Activated naive CD4-positive, alpha-beta T cell treated with anti-CD3 and anti-CD28 coated beads for 36 hours (primary cell): ENCODE measurements at regions not wholly inside any gene's neighbourhood (a gene's known extent, or its start where the extent isn't known, plus 50 kb on each side); places are given as distances from the start of the nearest gene placed in this dataset.

ENCODE experiments used
- CTCF ChIA-PET: fragments of 350-600 bp; sonication (Branson Sonifier 250); formaldehyde crosslinking; loops from one replicate; lab custom pipeline; 2021; ENCODE audit warnings: antibody characterized with exemption; lab: Charles Lee
- DNase-seq: peaks from one replicate; pipeline ENCODE4 v3.0.0-alpha.2; 2020
- H3K27ac Mint-ChIP-seq: one replicate; pipeline ENCODE4 v1.8.0; 2021; ENCODE audit warnings: mild to moderate bottlenecking, mixed read lengths
- H3K27me3 Mint-ChIP-seq: one replicate; pipeline ENCODE4 v1.8.0; 2021; ENCODE audit warnings: low read depth, mixed read lengths
- H3K36me3 Mint-ChIP-seq: one replicate; pipeline ENCODE4 v1.8.0; 2021; ENCODE audit warnings: low read depth, mixed read lengths
- H3K4me1 Mint-ChIP-seq: one replicate; pipeline ENCODE4 v1.8.0; 2021; ENCODE audit warnings: low read depth, mixed read lengths
- H3K4me3 Mint-ChIP-seq: one replicate; pipeline ENCODE4 v1.8.0; 2021; ENCODE audit warnings: mild to moderate bottlenecking, moderate library complexity, mixed read lengths
- H3K9me3 Mint-ChIP-seq: one replicate; pipeline ENCODE4 v1.8.0; 2021; ENCODE audit warnings: mixed read lengths
- intact Hi-C: fragments of 100-400 bp; cut with micrococcal nuclease; formaldehyde crosslinking; loops from one replicate; pipeline ENCODE4 v1.15.1; 2023

GRCh38 chr7:41910940-41911600 is 208.2 kb upstream of the INHBA start:
- peaks cover 18% of the 10 kb centered on the region for H3K27me3 Mint-ChIP-seq
- no peak overlapping the region for H3K27ac Mint-ChIP-seq
- no peaks in the 10 kb centered on the region for H3K36me3 Mint-ChIP-seq
- CTCF ChIA-PET, result no interaction called here
- DNase-seq, result no peak
- no peaks in the 10 kb centered on the region for H3K9me3 Mint-ChIP-seq
- intact Hi-C loops, result no loop called here
- H3K4me1 Mint-ChIP-seq, result peaks cover 8% of the 10 kb centered on the region
- H3K4me3 Mint-ChIP-seq, result no peak overlapping the region

DNA sequence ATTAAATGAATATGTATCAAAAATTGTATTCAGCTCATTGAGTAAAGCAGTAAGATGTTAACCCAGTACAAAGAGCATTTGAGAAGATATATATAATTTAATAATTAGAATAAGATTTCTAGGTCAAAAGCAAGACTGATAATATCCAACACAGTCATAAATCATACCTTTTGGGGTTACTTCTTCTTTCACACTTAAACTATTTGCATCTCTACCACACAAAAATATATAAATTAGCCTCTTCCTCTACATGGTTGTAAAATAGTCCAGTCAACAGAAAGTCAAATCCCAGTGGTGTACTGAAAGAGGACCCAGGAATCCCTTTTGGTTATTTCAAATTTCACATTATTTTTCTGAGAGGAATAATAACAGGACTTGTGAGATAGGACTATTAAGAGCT is 204.6 kb upstream of the INHBA start:
- Mint-ChIP-seq H3K9me3 (peaks cover 4% of the 10 kb centered on the region), H3K27me3 (peaks cover 11% of the 10 kb centered on the region), H3K27ac (no peak overlapping the region), H3K36me3 (no peaks in the 10 kb centered on the region), H3K4me3 (no peak overlapping the region), H3K4me1 (peaks cover 8% of the 10 kb centered on the region)
- no peak for DNase-seq
- intact Hi-C loops, result no loop called here
- CTCF ChIA-PET, result no interaction called here

DNA sequence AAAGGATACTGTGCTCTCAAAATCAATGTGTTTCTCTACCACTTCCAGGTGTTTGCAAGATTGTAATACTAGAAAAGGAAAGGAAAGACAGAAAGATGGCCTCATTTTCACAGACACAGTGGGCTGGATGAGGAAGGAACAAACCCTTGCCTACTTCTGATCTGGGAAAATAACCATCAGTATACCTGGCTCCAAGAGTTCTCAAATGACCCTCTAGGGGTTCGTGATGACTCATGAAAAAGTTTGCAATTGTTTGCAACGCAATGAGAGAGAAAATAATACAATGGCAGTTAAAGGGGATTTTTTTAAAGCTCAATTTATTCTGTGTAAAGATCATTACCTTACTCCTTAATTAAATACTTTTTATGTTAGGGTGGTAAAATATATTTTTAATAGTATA is 197.6 kb upstream of the INHBA start:
- DNase-seq, result no peak
- peaks cover 3% of the 10 kb centered on the region for H3K4me1 Mint-ChIP-seq
- H3K27me3 Mint-ChIP-seq, result peaks cover 27% of the 10 kb centered on the region
- peaks cover 2% of the 10 kb centered on the region for H3K9me3 Mint-ChIP-seq
- no peak overlapping the region for H3K27ac Mint-ChIP-seq
- no peaks in the 10 kb centered on the region for H3K36me3 Mint-ChIP-seq
- CTCF ChIA-PET, result no interaction called here
- H3K4me3 Mint-ChIP-seq, result no peak overlapping the region
- intact Hi-C loops, result no loop called here

GRCh38 chr7:41899823-41900433 is 197.0 kb upstream of the INHBA start:
- intact Hi-C loops, result no loop called here
- Mint-ChIP-seq H3K27me3 (peaks cover 27% of the 10 kb centered on the region), H3K36me3 (no peaks in the 10 kb centered on the region), H3K27ac (no peak overlapping the region), H3K4me1 (peaks cover 3% of the 10 kb centered on the region), H3K4me3 (no peak overlapping the region), H3K9me3 (peaks cover 2% of the 10 kb centered on the region)
- CTCF ChIA-PET, result no interaction called here
- no peak for DNase-seq

DNA sequence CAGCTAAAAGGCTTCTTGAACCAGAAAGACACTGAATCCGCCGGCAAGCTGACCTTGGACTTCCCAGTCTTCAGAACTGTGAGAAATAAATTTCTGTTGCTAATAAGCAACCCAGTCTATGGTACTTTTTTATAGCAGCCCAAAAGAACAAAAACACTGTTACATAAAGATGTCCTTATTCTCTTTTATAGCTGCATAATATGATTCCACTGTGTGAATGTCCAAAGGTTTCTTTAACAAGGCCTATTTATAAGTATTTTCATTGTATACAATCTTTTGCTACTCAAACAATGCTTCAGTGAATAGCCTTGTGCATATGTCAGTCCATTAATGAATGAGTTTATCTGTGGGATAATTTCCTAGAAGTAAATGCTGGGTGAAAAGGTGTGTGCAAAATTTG is 190.8 kb upstream of the INHBA start:
- H3K27me3 Mint-ChIP-seq, result peaks cover 12% of the 10 kb centered on the region
- CTCF ChIA-PET, result no interaction called here
- intact Hi-C loops, result no loop called here
- H3K36me3 Mint-ChIP-seq, result no peaks in the 10 kb centered on the region
- H3K27ac Mint-ChIP-seq, result no peak overlapping the region
- no peak for DNase-seq
- peaks cover 10% of the 10 kb centered on the region for H3K4me1 Mint-ChIP-seq
- no peaks in the 10 kb centered on the region for H3K9me3 Mint-ChIP-seq
- no peak overlapping the region for H3K4me3 Mint-ChIP-seq

GRCh38 chr7:41892356-41893100 is 189.6 kb upstream of the INHBA start:
- Mint-ChIP-seq H3K36me3 (no peaks in the 10 kb centered on the region), H3K4me3 (no peak overlapping the region), H3K9me3 (no peaks in the 10 kb centered on the region), H3K4me1 (peaks cover 13% of the 10 kb centered on the region), H3K27me3 (peaks cover 11% of the 10 kb centered on the region), H3K27ac (no peak overlapping the region)
- CTCF ChIA-PET, result interaction anchor here (0.5 to 1.7 kb wide), 2 partner anchors 25 to 51 kb away, joined by 4 read pairs; no protein-coding TSS in a partner anchor
- intact Hi-C loops, result no loop called here
- no peak for DNase-seq

GRCh38 chr7:41891950-41892349 is 189.1 kb upstream of the INHBA start:
- H3K27ac Mint-ChIP-seq, result no peak overlapping the region
- peaks cover 8% of the 10 kb centered on the region for H3K27me3 Mint-ChIP-seq
- no peaks in the 10 kb centered on the region for H3K9me3 Mint-ChIP-seq
- DNase-seq, result no peak
- no peak overlapping the region for H3K4me3 Mint-ChIP-seq
- intact Hi-C loops, result no loop called here
- CTCF ChIA-PET, result interaction anchor here (0.5 to 1.7 kb wide), 2 partner anchors 25 to 52 kb away, joined by 4 read pairs; no protein-coding TSS in a partner anchor
- H3K4me1 Mint-ChIP-seq, result peaks cover 13% of the 10 kb centered on the region
- H3K36me3 Mint-ChIP-seq, result no peaks in the 10 kb centered on the region

GRCh38 chr7:41890631-41891274 is 187.9 kb upstream of the INHBA start:
- intact Hi-C loops, result no loop called here
- Mint-ChIP-seq H3K4me1 (peaks cover 19% of the 10 kb centered on the region), H3K9me3 (no peaks in the 10 kb centered on the region), H3K27me3 (peaks cover under 1% of the 10 kb centered on the region), H3K36me3 (no peaks in the 10 kb centered on the region), H3K27ac (no peak overlapping the region), H3K4me3 (no peak overlapping the region)
- DNase-seq, result no peak
- CTCF ChIA-PET, result interaction anchor here (0.5 kb wide), 1 partner anchor 48 kb away, joined by 3 read pairs; no protein-coding TSS in a partner anchor

DNA sequence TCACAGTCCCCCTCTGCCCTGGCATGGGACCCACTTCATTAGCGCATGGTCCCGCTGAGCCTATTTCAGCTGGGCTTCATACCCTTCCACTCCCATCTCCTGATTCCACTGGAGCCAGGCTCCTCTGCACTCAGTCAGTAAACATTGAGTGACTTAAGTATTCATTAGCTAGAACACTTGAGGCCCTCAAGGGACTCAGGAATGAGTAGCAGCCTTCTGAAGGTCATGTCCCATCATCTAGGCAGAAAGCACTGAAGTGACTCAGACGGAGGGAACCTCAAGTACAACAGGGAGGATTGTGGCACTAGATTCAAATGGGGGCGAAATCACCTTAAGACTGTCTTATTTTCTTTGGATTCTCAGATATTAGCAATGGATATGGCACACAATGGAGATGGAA is 186.6 kb upstream of the INHBA start:
- H3K36me3 Mint-ChIP-seq, result no peaks in the 10 kb centered on the region

GRCh38 chr7:41889040-41889439 is 186.2 kb upstream of the INHBA start:
- Mint-ChIP-seq H3K9me3 (no peaks in the 10 kb centered on the region), H3K4me3 (no peak overlapping the region), H3K4me1 (peaks cover 33% of the 10 kb centered on the region), H3K27ac (no peak overlapping the region), H3K27me3 (no peaks in the 10 kb centered on the region), H3K36me3 (no peaks in the 10 kb centered on the region)
- DNase-seq, result no peak
- intact Hi-C loops, result loop anchor here (10.0 kb wide), 2 partner anchors 1184 to 1846 kb away; no protein-coding TSS in a partner anchor
- CTCF ChIA-PET, result interaction anchor here (0.7 to 1.2 kb wide), 3 partner anchors 19 to 54 kb away, joined by 3 to 4 read pairs (median 4); no protein-coding TSS in a partner anchor

More for the DNA sequence above, 186.6 kb upstream of the INHBA start:
- no peaks in the 10 kb centered on the region for H3K27me3 Mint-ChIP-seq
- DNase-seq, result no peak
- intact Hi-C loops, result loop anchor here (10.0 kb wide), 2 partner anchors 1185 to 1845 kb away; no protein-coding TSS in a partner anchor
- no peak overlapping the region for H3K4me3 Mint-ChIP-seq
- no peaks in the 10 kb centered on the region for H3K9me3 Mint-ChIP-seq
- H3K4me1 Mint-ChIP-seq, result peaks cover 32% of the 10 kb centered on the region
- no peak overlapping the region for H3K27ac Mint-ChIP-seq
- CTCF ChIA-PET, result no interaction called here

DNA sequence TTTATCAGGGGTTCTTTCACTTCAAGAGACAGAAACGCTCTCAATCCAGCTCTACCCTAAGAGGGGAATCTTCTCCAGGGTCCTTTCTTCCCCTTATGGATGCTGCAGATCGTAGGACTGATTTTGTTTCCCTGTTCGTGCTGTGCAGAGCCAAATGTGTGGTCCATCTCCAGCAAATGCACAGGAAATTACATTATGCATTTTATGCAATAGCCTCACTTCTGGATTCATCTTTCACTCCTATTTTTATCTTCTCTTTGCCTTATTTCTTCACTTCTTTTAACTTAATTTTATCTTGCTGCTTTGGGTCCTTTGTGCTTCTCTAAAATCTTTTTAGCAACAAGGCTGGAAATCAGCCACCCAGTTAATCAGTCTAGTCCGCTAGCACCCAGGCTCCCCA is 184.5 kb upstream of the INHBA start:
- H3K36me3 Mint-ChIP-seq, result peaks cover 7% of the 10 kb centered on the region
- H3K27ac Mint-ChIP-seq, result no peak overlapping the region
- H3K9me3 Mint-ChIP-seq, result peaks cover 4% of the 10 kb centered on the region
- H3K4me3 Mint-ChIP-seq, result no peak overlapping the region
- intact Hi-C loops, result loop anchor here (10.0 kb wide), 2 partner anchors 1183 to 1847 kb away; no protein-coding TSS in a partner anchor
- no peak for DNase-seq
- CTCF ChIA-PET, result no interaction called here
- no peaks in the 10 kb centered on the region for H3K27me3 Mint-ChIP-seq
- H3K4me1 Mint-ChIP-seq, result peaks cover 43% of the 10 kb centered on the region

DNA sequence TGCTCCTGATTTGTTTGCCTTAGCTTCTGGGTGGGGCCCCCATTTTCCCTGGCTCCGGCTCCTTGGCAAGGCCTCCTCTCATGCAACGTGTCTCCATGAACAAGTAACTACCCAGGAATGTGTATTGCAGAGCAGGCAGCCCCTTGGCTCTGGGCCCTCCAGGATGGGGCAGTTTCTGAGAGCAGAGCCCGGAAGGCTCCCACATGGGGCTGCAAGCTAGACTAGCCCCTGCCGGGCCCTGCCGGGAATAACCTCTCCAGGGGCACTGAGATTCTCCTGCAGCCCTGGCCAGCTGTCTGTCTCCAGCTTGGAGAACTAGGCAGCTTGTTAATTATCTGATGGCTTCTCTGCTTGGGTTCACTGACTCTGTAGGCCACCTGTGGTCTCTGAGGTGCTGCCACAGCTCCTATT is 184.0 kb upstream of the INHBA start:
- Mint-ChIP-seq H3K4me3 (no peak overlapping the region), H3K36me3 (peaks cover 12% of the 10 kb centered on the region), H3K27ac (no peak overlapping the region), H3K27me3 (no peaks in the 10 kb centered on the region), H3K9me3 (peaks cover 7% of the 10 kb centered on the region), H3K4me1 (peaks cover 48% of the 10 kb centered on the region)
- intact Hi-C loops, result loop anchor here (10.0 kb wide), 2 partner anchors 1182 to 1848 kb away; no protein-coding TSS in a partner anchor
- CTCF ChIA-PET, result interaction anchor here (0.6 to 1.2 kb wide), 4 partner anchors 55 to 990 kb away, joined by 3 read pairs; no protein-coding TSS in a partner anchor
- no peak for DNase-seq
